GM23338 (cell line): ENCODE measurements at regions not wholly inside any gene's neighbourhood (a gene's known extent, or its start where the extent isn't known, plus 50 kb on each side); places are given as distances from the start of the nearest gene placed in this dataset.

Experiments used
- ATAC-seq: fragments of 200-7000 bp; cut with Tn5 transposase; 3 replicates; pipeline ENCODE4 v1.9.1; 2020
- DNase-seq: peaks from one replicate; pipeline ENCODE4 v3.0.0-alpha.2; 2015; ENCODE audit warnings: low spot score
- H2AFZ ChIP-seq: fragments of 200-600 bp; sonication (generic); 2 replicates; pipeline ENCODE4 v1.8.0; 2016; ENCODE audit warnings: antibody characterized with exemption, mild to moderate bottlenecking, moderate library complexity
- H3F3A ChIP-seq: fragments of 200-600 bp; sonication (generic); replicated peaks from 2 replicates; pipeline ENCODE4 v1.8.0; 2017; ENCODE audit warnings: antibody characterized with exemption, mixed run types, low read depth
- H3K27ac ChIP-seq: fragments of 200-600 bp; sonication (generic); 2 replicates; pipeline ENCODE4 v1.6.1; 2016; ENCODE audit warnings: low read depth
- H3K27me3 ChIP-seq: fragments of 200-600 bp; sonication (generic); 2 replicates; pipeline ENCODE4 v1.8.0; 2016; ENCODE audit warnings: mild to moderate bottlenecking, mixed run types, moderate library complexity; ENCODE audit not compliant: insufficient read depth
- H3K36me3 ChIP-seq: fragments of 200-600 bp; sonication (generic); 2 replicates; pipeline ENCODE4 v1.8.0; 2016; ENCODE audit warnings: mild to moderate bottlenecking; ENCODE audit not compliant: insufficient read depth
- H3K4me1 ChIP-seq: fragments of 200-600 bp; sonication (generic); 2 replicates; pipeline ENCODE4 v1.8.0; 2016; ENCODE audit warnings: mild to moderate bottlenecking, moderate library complexity; ENCODE audit not compliant: insufficient read depth
- H3K4me2 ChIP-seq: fragments of 200-600 bp; sonication (generic); 2 replicates; pipeline ENCODE4 v1.7.1; 2017; ENCODE audit warnings: mixed run types
- H3K4me3 ChIP-seq: fragments of 200-600 bp; sonication (generic); 2 replicates; pipeline ENCODE4 v1.6.1; 2016; ENCODE audit warnings: mixed run types
- H3K79me2 ChIP-seq: fragments of 200-600 bp; sonication (generic); replicated peaks from 2 replicates; pipeline ENCODE4 v1.8.0; 2017; ENCODE audit warnings: mild to moderate bottlenecking; ENCODE audit not compliant: insufficient read depth
- H3K9me2 ChIP-seq: fragments of 200-600 bp; sonication (generic); 2 replicates; pipeline ENCODE4 v1.8.0; 2017; ENCODE audit not compliant: insufficient read depth
- H4K20me1 ChIP-seq: fragments of 200-600 bp; sonication (generic); replicated peaks from 2 replicates; pipeline ENCODE4 v1.8.0; 2017; ENCODE audit warnings: mild to moderate bottlenecking; ENCODE audit not compliant: insufficient read depth
- H3K27ac Mint-ChIP-seq: 2 replicates; pipeline ENCODE4 v1.8.0; 2020; ENCODE audit warnings: inconsistent platforms, mild to moderate bottlenecking, moderate library complexity, mixed read lengths
- H3K27me3 Mint-ChIP-seq: 3 replicates; pipeline ENCODE4 v1.8.0; 2022; ENCODE audit warnings: low read depth, mild to moderate bottlenecking, moderate library complexity, mixed read lengths, inconsistent platforms; ENCODE audit not compliant: insufficient read depth, poor library complexity
- H3K36me3 Mint-ChIP-seq: 3 replicates; pipeline ENCODE4 v1.8.0; 2021; ENCODE audit warnings: low read depth, mild to moderate bottlenecking, inconsistent platforms, moderate library complexity, mixed read lengths
- H3K4me1 Mint-ChIP-seq: 3 replicates; pipeline ENCODE4 v1.8.0; 2020; ENCODE audit warnings: mild to moderate bottlenecking, inconsistent platforms, mixed read lengths
- H3K4me3 Mint-ChIP-seq: 3 replicates; pipeline ENCODE4 v1.8.0; 2021; ENCODE audit warnings: moderate library complexity, mild to moderate bottlenecking, inconsistent platforms, mixed read lengths
- H3K9me3 Mint-ChIP-seq: 3 replicates; pipeline ENCODE4 v1.8.0; 2020; ENCODE audit warnings: moderate library complexity, mild to moderate bottlenecking, inconsistent platforms, mixed read lengths
- EZH2phosphoT487 ChIP-seq: fragments of 200-600 bp; sonication (generic); IDR thresholded peaks from one replicate; pipeline ENCODE4 v1.8.1; 2018; ENCODE audit warnings: antibody characterized with exemption; ENCODE audit not compliant: unreplicated experiment
- JUNB ChIP-seq: IDR thresholded peaks from one replicate; pipeline ENCODE4 v1.6.1; 2016; ENCODE audit warnings: antibody characterized with exemption; ENCODE audit not compliant: unreplicated experiment
- STAT1 ChIP-seq: IDR thresholded peaks from one replicate; pipeline ENCODE4 v1.6.1; 2016; ENCODE audit warnings: antibody characterized with exemption; ENCODE audit not compliant: unreplicated experiment
- TF ChIP-seq, protein P1 (sequence below), 2 experiments: fragments of 200-600 bp in 1 of 2; sonication (generic) in 1 of 2; conservative IDR thresholded peaks; 2 replicates each; pipeline versions ENCODE4 v1.5.1 to v1.6.1; 2016 to 2017; ENCODE audit warnings: antibody characterized with exemption in 2 of 2, low read depth in 2 of 2, mild to moderate bottlenecking in 2 of 2, moderate library complexity in 1 of 2
- TF ChIP-seq, protein P2 (sequence below): IDR thresholded peaks from 2 replicates; pipeline ENCODE4 v1.6.1; 2016; ENCODE audit warnings: antibody characterized with exemption
- TF ChIP-seq, protein P3 (sequence below): fragments of 250-450 bp; sonication (Bioruptor Pico); IDR thresholded peaks from 2 replicates; pipeline ENCODE4 v1.5.0; 2020; ENCODE audit warnings: mild to moderate bottlenecking, moderate library complexity

GRCh38 chr2:176814740-176815367 lies 397.7 kb upstream of the HNRNPA3 start:
- H3F3A ChIP-seq: no peaks in the 10 kb centered on the region
- H3K27me3 ChIP-seq: no peaks in the 10 kb centered on the region
- ATAC-seq (no peak), DNase-seq (peak; percentile 67)
- H2AFZ ChIP-seq: no peak overlapping the region
- H3K27ac Mint-ChIP-seq: no peak overlapping the region
- H3K36me3 ChIP-seq: no peaks in the 10 kb centered on the region
- peaks cover 59% of the 10 kb centered on the region for H3K4me1 ChIP-seq
- H3K4me3 Mint-ChIP-seq: no peak overlapping the region
- H3K36me3 Mint-ChIP-seq: no peaks in the 10 kb centered on the region
- no peaks in the 10 kb centered on the region for H3K79me2 ChIP-seq
- TF ChIP-seq, protein P1, sequence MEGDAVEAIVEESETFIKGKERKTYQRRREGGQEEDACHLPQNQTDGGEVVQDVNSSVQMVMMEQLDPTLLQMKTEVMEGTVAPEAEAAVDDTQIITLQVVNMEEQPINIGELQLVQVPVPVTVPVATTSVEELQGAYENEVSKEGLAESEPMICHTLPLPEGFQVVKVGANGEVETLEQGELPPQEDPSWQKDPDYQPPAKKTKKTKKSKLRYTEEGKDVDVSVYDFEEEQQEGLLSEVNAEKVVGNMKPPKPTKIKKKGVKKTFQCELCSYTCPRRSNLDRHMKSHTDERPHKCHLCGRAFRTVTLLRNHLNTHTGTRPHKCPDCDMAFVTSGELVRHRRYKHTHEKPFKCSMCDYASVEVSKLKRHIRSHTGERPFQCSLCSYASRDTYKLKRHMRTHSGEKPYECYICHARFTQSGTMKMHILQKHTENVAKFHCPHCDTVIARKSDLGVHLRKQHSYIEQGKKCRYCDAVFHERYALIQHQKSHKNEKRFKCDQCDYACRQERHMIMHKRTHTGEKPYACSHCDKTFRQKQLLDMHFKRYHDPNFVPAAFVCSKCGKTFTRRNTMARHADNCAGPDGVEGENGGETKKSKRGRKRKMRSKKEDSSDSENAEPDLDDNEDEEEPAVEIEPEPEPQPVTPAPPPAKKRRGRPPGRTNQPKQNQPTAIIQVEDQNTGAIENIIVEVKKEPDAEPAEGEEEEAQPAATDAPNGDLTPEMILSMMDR (conservative IDR thresholded peaks at IDR 0.05; ENCODE audit: low read depth in 2 of 2): peak; percentile 59 to 65
- no peak for TF ChIP-seq EZH2phosphoT487
- TF ChIP-seq, protein P2, sequence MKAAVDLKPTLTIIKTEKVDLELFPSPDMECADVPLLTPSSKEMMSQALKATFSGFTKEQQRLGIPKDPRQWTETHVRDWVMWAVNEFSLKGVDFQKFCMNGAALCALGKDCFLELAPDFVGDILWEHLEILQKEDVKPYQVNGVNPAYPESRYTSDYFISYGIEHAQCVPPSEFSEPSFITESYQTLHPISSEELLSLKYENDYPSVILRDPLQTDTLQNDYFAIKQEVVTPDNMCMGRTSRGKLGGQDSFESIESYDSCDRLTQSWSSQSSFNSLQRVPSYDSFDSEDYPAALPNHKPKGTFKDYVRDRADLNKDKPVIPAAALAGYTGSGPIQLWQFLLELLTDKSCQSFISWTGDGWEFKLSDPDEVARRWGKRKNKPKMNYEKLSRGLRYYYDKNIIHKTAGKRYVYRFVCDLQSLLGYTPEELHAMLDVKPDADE: no peak
- H3K27ac ChIP-seq: no peak overlapping the region
- H3K9me2 ChIP-seq: 0 out of 2 replicates have a peak, but pooled peaks cover 1% of the 10 kb centered on the region
- H3K9me3 Mint-ChIP-seq: no peaks in the 10 kb centered on the region
- H4K20me1 ChIP-seq: no peaks in the 10 kb centered on the region
- H3K4me2 ChIP-seq: 0 out of 2 replicates have a peak overlapping the region, but pooled peaks have one; percentile 48
- H3K27me3 Mint-ChIP-seq: peaks cover 9% of the 10 kb centered on the region
- H3K4me3 ChIP-seq: no peak overlapping the region
- peaks cover 56% of the 10 kb centered on the region for H3K4me1 Mint-ChIP-seq

DNA sequence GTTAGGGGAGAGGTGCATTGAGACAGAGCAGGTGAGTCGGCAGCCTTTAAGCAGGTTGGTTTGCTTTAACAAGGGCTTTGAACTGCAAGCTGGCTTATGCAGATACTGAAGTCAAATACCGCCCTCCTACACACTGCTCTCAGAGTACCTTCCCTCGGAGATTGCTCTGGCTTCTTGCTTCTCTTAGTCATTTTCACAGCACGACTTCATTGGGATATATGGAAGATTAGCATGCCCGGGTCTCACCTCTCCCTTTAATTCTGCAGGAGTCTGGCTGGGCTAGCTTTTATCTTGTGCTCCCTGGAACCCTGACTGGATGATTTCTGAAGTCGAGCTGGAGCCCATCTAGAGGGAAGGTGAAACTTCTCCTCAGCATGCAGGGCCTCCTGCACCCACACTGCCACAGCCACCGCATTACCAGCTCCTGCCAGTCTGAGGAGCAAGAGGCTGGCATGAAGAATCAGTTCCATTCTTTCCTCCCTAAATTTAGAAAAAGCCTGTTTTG lies 395.5 kb upstream of the HNRNPA3 start:
- Histone ChIP-seq H3K36me3 (no peaks in the 10 kb centered on the region), H4K20me1 (no peaks in the 10 kb centered on the region), H3K4me3 (no peak overlapping the region), H2AFZ (peak overlapping the region; percentile 33; the same call in 1 of the 2 replicates), H3K79me2 (no peaks in the 10 kb centered on the region), H3F3A (no peaks in the 10 kb centered on the region), H3K4me1 (peaks cover 57% of the 10 kb centered on the region), H3K4me2 (no peak overlapping the region), H3K27ac (no peak overlapping the region), H3K27me3 (no peaks in the 10 kb centered on the region), H3K9me2 (peaks cover 13% of the 10 kb centered on the region)
- Mint-ChIP-seq H3K36me3 (no peaks in the 10 kb centered on the region), H3K4me3 (no peak overlapping the region), H3K27me3 (peaks cover 12% of the 10 kb centered on the region), H3K4me1 (peaks cover 56% of the 10 kb centered on the region), H3K27ac (peak overlapping the region; percentile 68; the same call in 1 of the 2 replicates), H3K9me3 (no peaks in the 10 kb centered on the region)
- DNase-seq (peak; percentile 60), ATAC-seq (peak; percentile 92)
- TF ChIP-seq, protein P3, sequence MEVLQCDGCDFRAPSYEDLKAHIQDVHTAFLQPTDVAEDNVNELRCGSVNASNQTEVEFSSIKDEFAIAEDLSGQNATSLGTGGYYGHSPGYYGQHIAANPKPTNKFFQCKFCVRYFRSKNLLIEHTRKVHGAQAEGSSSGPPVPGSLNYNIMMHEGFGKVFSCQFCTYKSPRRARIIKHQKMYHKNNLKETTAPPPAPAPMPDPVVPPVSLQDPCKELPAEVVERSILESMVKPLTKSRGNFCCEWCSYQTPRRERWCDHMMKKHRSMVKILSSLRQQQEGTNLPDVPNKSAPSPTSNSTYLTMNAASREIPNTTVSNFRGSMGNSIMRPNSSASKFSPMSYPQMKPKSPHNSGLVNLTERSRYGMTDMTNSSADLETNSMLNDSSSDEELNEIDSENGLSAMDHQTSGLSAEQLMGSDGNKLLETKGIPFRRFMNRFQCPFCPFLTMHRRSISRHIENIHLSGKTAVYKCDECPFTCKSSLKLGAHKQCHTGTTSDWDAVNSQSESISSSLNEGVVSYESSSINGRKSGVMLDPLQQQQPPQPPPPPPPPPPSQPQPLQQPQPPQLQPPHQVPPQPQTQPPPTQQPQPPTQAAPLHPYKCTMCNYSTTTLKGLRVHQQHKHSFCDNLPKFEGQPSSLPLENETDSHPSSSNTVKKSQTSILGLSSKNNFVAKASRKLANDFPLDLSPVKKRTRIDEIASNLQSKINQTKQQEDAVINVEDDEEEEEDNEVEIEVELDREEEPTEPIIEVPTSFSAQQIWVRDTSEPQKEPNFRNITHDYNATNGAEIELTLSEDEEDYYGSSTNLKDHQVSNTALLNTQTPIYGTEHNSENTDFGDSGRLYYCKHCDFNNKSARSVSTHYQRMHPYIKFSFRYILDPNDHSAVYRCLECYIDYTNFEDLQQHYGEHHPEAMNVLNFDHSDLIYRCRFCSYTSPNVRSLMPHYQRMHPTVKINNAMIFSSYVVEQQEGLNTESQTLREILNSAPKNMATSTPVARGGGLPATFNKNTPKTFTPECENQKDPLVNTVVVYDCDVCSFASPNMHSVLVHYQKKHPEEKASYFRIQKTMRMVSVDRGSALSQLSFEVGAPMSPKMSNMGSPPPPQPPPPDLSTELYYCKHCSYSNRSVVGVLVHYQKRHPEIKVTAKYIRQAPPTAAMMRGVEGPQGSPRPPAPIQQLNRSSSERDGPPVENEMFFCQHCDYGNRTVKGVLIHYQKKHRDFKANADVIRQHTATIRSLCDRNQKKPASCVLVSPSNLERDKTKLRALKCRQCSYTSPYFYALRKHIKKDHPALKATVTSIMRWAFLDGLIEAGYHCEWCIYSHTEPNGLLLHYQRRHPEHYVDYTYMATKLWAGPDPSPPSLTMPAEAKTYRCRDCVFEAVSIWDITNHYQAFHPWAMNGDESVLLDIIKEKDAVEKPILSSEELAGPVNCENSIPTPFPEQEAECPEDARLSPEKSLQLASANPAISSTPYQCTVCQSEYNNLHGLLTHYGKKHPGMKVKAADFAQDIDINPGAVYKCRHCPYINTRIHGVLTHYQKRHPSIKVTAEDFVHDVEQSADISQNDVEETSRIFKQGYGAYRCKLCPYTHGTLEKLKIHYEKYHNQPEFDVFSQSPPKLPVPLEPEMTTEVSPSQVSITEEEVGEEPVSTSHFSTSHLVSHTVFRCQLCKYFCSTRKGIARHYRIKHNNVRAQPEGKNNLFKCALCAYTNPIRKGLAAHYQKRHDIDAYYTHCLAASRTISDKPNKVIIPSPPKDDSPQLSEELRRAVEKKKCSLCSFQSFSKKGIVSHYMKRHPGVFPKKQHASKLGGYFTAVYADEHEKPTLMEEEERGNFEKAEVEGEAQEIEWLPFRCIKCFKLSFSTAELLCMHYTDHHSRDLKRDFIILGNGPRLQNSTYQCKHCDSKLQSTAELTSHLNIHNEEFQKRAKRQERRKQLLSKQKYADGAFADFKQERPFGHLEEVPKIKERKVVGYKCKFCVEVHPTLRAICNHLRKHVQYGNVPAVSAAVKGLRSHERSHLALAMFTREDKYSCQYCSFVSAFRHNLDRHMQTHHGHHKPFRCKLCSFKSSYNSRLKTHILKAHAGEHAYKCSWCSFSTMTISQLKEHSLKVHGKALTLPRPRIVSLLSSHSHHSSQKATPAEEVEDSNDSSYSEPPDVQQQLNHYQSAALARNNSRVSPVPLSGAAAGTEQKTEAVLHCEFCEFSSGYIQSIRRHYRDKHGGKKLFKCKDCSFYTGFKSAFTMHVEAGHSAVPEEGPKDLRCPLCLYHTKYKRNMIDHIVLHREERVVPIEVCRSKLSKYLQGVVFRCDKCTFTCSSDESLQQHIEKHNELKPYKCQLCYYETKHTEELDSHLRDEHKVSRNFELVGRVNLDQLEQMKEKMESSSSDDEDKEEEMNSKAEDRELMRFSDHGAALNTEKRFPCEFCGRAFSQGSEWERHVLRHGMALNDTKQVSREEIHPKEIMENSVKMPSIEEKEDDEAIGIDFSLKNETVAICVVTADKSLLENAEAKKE (CRISPR knock-in tag): peak; percentile 61; the same call in 1 of the 2 replicates
- TF ChIP-seq, protein P1 (conservative IDR thresholded peaks at IDR 0.05; ENCODE audit: low read depth in 2 of 2): peak; percentile 33 to 45
- TF ChIP-seq JUNB (no peak), STAT1 (no peak)
